Lower lobe of right lung (tissue), 2 donors: ENCODE measurements at regions not wholly inside any gene's neighbourhood (a gene's known extent, or its start where the extent isn't known, plus 50 kb on each side); places are given as distances from the start of the nearest gene placed in this dataset.
A peak's percentile ranks its signal among the peaks of the same experiment; 100 is the strongest.

Experiments used
- ATAC-seq, 2 donors: fragments of 200-7000 bp; cut with Tn5 transposase; one replicate each; pipeline ENCODE4 v1.9.1; 2020 to 2022; ENCODE audit warnings: mild to moderate bottlenecking in 2 of 2, moderate library complexity in 2 of 2
- DNase-seq: peaks from one replicate; pipeline ENCODE4 v3.0.0-alpha.2; 2020
- H3K27ac ChIP-seq: fragments of 200-600 bp; one replicate; pipeline ENCODE4 v1.8.0; 2022
- H3K27me3 ChIP-seq: fragments of 200-600 bp; one replicate; pipeline ENCODE4 v1.8.0; 2022; ENCODE audit warnings: low read depth
- H3K36me3 ChIP-seq: fragments of 200-600 bp; one replicate; pipeline ENCODE4 v1.8.0; 2022; ENCODE audit warnings: mild to moderate bottlenecking
- H3K4me1 ChIP-seq: fragments of 200-600 bp; one replicate; pipeline ENCODE4 v1.8.0; 2022
- H3K4me3 ChIP-seq: fragments of 200-600 bp; one replicate; pipeline ENCODE4 v1.8.0; 2022; ENCODE audit warnings: mild to moderate bottlenecking
- H3K9me3 ChIP-seq: fragments of 200-600 bp; one replicate; pipeline ENCODE4 v1.8.0; 2022
- CTCF ChIP-seq: fragments of 200-600 bp; IDR thresholded peaks from one replicate; pipeline ENCODE4 v1.8.0; 2022; ENCODE audit warnings: antibody characterized with exemption, mild to moderate bottlenecking
- intact Hi-C: fragments of 100-400 bp; cut with DNase I; formaldehyde crosslinking; loops from one replicate; pipeline ENCODE4 v1.11.0; 2022
- donor health status: DM: no; HTN: yes; CAD: no; lungs with severe emphysema.

- H3K27ac ChIP-seq: no peak overlapping the region
- H3K27me3 ChIP-seq: no peaks in the 10 kb centered on the region
- H3K36me3 ChIP-seq: no peaks in the 10 kb centered on the region
- no peak for TF ChIP-seq CTCF
- H3K9me3 ChIP-seq: no peaks in the 10 kb centered on the region
- no peak for DNase-seq
- no peak for ATAC-seq
- H3K4me3 ChIP-seq: no peak overlapping the region
- intact Hi-C loops: no loop called here
- no peaks in the 10 kb centered on the region for H3K4me1 ChIP-seq
These were observed 403.9 kb downstream of the NDFIP2 start for GRCh38 chr13:79884890-79885289.

GRCh38 chr13:79883216-79883615 is 402.3 kb downstream of the NDFIP2 start:
- H3K4me3 ChIP-seq: no peak overlapping the region
- H3K27me3 ChIP-seq: no peaks in the 10 kb centered on the region
- no peak for TF ChIP-seq CTCF
- no peaks in the 10 kb centered on the region for H3K4me1 ChIP-seq
- intact Hi-C loops: no loop called here
- ATAC-seq (no peak), DNase-seq (no peak)
- H3K36me3 ChIP-seq: no peaks in the 10 kb centered on the region
- H3K27ac ChIP-seq: no peak overlapping the region
- no peaks in the 10 kb centered on the region for H3K9me3 ChIP-seq

- H3K9me3 ChIP-seq: no peaks in the 10 kb centered on the region
- intact Hi-C loops: no loop called here
- no peaks in the 10 kb centered on the region for H3K36me3 ChIP-seq
- no peak overlapping the region for H3K4me3 ChIP-seq
- TF ChIP-seq CTCF: no peak
- no peak overlapping the region for H3K27ac ChIP-seq
- H3K4me1 ChIP-seq: no peaks in the 10 kb centered on the region
- peak; percentile 50 for DNase-seq
- H3K27me3 ChIP-seq: no peaks in the 10 kb centered on the region
- ATAC-seq: peak; percentile 43 to 65
These were observed 399.9 kb downstream of the NDFIP2 start for GRCh38 chr13:79880818-79881217.

- no peaks in the 10 kb centered on the region for H3K4me1 ChIP-seq
- H3K4me3 ChIP-seq: no peak overlapping the region
- no peaks in the 10 kb centered on the region for H3K9me3 ChIP-seq
- H3K36me3 ChIP-seq: no peaks in the 10 kb centered on the region
- no peaks in the 10 kb centered on the region for H3K27me3 ChIP-seq
- intact Hi-C loops: no loop called here
- no peak for DNase-seq
- ATAC-seq: no peak
- no peak for TF ChIP-seq CTCF
- H3K27ac ChIP-seq: no peak overlapping the region
These were observed 393.7 kb downstream of the NDFIP2 start for GRCh38 chr13:79874396-79875360.

- H3K4me1 ChIP-seq: no peaks in the 10 kb centered on the region
- DNase-seq (no peak), ATAC-seq (no peak)
- no peak for TF ChIP-seq CTCF
- H3K9me3 ChIP-seq: no peaks in the 10 kb centered on the region
- H3K4me3 ChIP-seq: no peak overlapping the region
- H3K36me3 ChIP-seq: no peaks in the 10 kb centered on the region
- no peak overlapping the region for H3K27ac ChIP-seq
- intact Hi-C loops: no loop called here
- H3K27me3 ChIP-seq: no peaks in the 10 kb centered on the region
These were observed 390.6 kb downstream of the NDFIP2 start for GRCh38 chr13:79871594-79871993.
